Thoracic aorta (tissue), 2 donors: ENCODE measurements at regions not wholly inside any gene's neighbourhood (a gene's known extent, or its start where the extent isn't known, plus 50 kb on each side); places are given as distances from the start of the nearest gene placed in this dataset.

ENCODE experiments used
- ATAC-seq: fragments of 150-250 bp; one replicate; pipeline ENCODE4 v1.8.0; 2017; ENCODE audit warnings: low read depth; ENCODE audit not compliant: insufficient number of reproducible peaks, low FRiP score
- DNase-seq: peaks from one replicate; pipeline ENCODE4 v3.0.0-alpha.2; 2020; ENCODE audit warnings: low spot score
- H3K27ac ChIP-seq, 2 donors: fragments of 200-600 bp; sonication (generic); 1 replicate in 1 of 2; 2 replicates in 1 of 2; pipeline ENCODE4 v1.5.1; 2016; ENCODE audit warnings: mild to moderate bottlenecking in 2 of 2, moderate library complexity in 2 of 2
- H3K27me3 ChIP-seq: fragments of 200-600 bp; sonication (generic); replicated peaks from 2 replicates; pipeline ENCODE4 v1.6.0; 2016; ENCODE audit warnings: mild to moderate bottlenecking; ENCODE audit not compliant: insufficient read depth
- H3K36me3 ChIP-seq: fragments of 200-600 bp; sonication (generic); one replicate; pipeline ENCODE4 v1.5.1; 2016
- H3K4me1 ChIP-seq, 2 donors: fragments of 200-600 bp; sonication (generic); 1 replicate in 1 of 2; 2 replicates in 1 of 2; pipeline versions ENCODE4 v1.5.1 to v1.6.0; 2016; ENCODE audit warnings: low read depth in 2 of 2, mild to moderate bottlenecking in 1 of 2; ENCODE audit not compliant: control insufficient read depth in 1 of 2
- H3K4me3 ChIP-seq: fragments of 200-600 bp; sonication (generic); 2 replicates; pipeline ENCODE4 v1.5.1; 2016; ENCODE audit warnings: mild to moderate bottlenecking
- H3K9me3 ChIP-seq: fragments of 200-600 bp; sonication (generic); 2 replicates; pipeline ENCODE4 v1.5.1; 2016
- TF ChIP-seq, protein P1 (sequence below): fragments of 200-600 bp; sonication (generic); IDR thresholded peaks from one replicate; pipeline ENCODE4 v1.5.1; 2019; ENCODE audit warnings: antibody characterized with exemption

- TF ChIP-seq, protein P1, sequence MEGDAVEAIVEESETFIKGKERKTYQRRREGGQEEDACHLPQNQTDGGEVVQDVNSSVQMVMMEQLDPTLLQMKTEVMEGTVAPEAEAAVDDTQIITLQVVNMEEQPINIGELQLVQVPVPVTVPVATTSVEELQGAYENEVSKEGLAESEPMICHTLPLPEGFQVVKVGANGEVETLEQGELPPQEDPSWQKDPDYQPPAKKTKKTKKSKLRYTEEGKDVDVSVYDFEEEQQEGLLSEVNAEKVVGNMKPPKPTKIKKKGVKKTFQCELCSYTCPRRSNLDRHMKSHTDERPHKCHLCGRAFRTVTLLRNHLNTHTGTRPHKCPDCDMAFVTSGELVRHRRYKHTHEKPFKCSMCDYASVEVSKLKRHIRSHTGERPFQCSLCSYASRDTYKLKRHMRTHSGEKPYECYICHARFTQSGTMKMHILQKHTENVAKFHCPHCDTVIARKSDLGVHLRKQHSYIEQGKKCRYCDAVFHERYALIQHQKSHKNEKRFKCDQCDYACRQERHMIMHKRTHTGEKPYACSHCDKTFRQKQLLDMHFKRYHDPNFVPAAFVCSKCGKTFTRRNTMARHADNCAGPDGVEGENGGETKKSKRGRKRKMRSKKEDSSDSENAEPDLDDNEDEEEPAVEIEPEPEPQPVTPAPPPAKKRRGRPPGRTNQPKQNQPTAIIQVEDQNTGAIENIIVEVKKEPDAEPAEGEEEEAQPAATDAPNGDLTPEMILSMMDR, result no peak
- H3K4me3 ChIP-seq, result no peak overlapping the region
- H3K27me3 ChIP-seq, result no peaks in the 10 kb centered on the region
- DNase-seq, result no peak
- H3K36me3 ChIP-seq, result no peaks in the 10 kb centered on the region
- H3K9me3 ChIP-seq, result no peaks in the 10 kb centered on the region
- H3K27ac ChIP-seq, result no peak overlapping the region
- ATAC-seq, result no peak
- H3K4me1 ChIP-seq, result no peaks in the 10 kb centered on the region
These were observed 494.6 kb upstream of the FAM241A start for GRCh38 chr4:111650674-111651086.

DNA sequence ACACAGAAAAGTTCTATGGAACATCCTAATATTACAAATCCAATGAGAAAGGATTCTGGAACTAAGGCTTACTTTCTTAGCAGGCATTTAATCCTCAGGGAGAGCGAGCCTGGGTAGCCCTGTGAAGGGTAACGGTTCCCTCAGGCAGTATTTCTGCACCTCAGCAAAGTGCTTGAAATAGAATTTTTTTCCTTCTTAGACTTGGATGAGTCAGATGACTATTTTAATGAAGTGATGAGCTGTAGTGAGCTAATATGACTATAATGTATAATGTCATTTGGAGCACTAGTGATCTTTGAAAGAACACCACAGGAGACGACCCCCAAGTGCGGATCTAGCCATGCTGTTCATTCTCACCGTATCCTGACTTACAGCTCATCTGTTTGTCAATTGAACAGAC is 493.0 kb upstream of the FAM241A start:
- H3K9me3 ChIP-seq, result no peaks in the 10 kb centered on the region
- no peaks in the 10 kb centered on the region for H3K36me3 ChIP-seq
- H3K27ac ChIP-seq, result no peak overlapping the region
- no peaks in the 10 kb centered on the region for H3K4me1 ChIP-seq
- DNase-seq (no peak), ATAC-seq (no peak)
- H3K4me3 ChIP-seq, result no peak overlapping the region
- H3K27me3 ChIP-seq, result no peaks in the 10 kb centered on the region
- TF ChIP-seq, protein P1, result no peak

DNA sequence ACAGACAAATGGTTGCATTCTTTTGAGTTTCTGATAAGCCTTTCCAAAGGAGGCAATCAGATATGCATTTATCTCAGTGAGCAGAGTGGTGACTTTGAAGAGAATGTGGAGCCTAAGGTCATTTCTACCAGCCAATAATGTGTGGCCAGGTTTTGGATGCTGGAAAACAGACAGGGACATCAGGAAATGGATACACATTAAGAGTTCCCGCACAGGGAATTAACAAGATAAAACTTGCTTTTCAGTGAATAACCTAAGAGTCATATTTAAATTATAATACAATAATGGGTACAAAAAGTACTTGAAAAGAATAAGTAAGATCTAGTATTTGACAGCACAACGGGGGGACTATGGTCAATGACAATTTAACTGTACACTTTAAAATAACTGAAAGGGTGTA is 492.3 kb upstream of the FAM241A start:
- Histone ChIP-seq H3K27ac (no peak overlapping the region), H3K4me1 (no peaks in the 10 kb centered on the region), H3K9me3 (no peaks in the 10 kb centered on the region), H3K36me3 (no peaks in the 10 kb centered on the region), H3K27me3 (no peaks in the 10 kb centered on the region), H3K4me3 (no peak overlapping the region)
- DNase-seq, result no peak
- TF ChIP-seq, protein P1, result no peak
- no peak for ATAC-seq

DNA sequence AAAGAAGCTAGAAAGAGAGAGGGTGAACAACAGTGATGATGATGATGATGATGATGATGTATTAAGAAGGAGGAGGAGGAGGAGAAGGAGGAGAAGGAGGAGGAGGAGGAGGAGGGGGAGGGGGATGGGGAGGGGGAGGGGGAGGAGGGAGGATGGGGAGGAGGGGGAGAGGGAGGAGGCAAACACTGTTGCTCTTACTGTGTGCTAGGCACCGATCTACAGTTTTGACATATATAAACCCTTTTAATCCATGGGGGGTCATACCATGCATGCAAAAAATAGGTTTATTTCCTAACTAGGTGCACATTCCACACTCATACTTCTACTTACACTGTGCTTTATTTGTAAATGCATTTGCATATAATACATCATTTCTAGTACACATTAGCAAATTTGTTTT is 482.8 kb upstream of the FAM241A start:
- no peak overlapping the region for H3K27ac ChIP-seq
- H3K4me1 ChIP-seq, result no peaks in the 10 kb centered on the region
- H3K9me3 ChIP-seq, result no peaks in the 10 kb centered on the region
- no peaks in the 10 kb centered on the region for H3K36me3 ChIP-seq
- DNase-seq, result no peak
- no peak for ATAC-seq
- TF ChIP-seq, protein P1, result no peak
- no peaks in the 10 kb centered on the region for H3K27me3 ChIP-seq
- H3K4me3 ChIP-seq, result no peak overlapping the region

DNA sequence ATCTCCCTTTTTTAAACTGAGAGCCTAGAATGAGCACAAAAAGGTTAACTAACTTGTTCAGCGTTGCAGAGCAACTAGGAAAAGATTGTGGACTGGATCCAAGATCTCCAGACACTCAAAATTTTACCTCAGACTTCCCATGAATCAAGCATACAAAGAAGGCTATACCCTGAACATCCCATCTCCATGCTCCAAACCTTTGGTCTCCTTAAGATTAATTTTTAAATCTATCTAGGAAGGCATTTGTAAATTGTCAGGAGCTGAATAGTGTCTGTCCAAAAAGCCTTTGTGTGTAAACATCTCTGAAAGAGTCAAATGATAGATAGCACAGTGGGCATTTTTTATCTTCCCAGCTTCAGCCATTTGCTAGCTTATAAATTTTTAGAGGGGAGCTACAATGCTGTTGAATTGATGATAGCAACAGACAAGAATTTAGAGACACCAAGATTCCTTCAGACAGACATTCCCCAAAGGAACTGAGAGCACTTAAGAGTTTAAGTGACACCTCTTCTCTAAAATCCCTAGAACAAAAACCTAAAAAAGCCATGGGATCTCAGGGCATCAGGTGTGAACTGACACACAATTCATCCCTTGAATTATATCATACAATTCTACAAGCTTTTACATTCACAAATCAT is 480.8 kb upstream of the FAM241A start:
- no peaks in the 10 kb centered on the region for H3K4me1 ChIP-seq
- H3K4me3 ChIP-seq, result no peak overlapping the region
- H3K36me3 ChIP-seq, result no peaks in the 10 kb centered on the region
- no peak overlapping the region for H3K27ac ChIP-seq
- H3K27me3 ChIP-seq, result no peaks in the 10 kb centered on the region
- ATAC-seq (no peak), DNase-seq (no peak)
- H3K9me3 ChIP-seq, result no peaks in the 10 kb centered on the region
- TF ChIP-seq, protein P1, result no peak
